GM12878 (cell line): ENCODE measurements at regions not wholly inside any gene's neighbourhood (a gene's known extent, or its start where the extent isn't known, plus 50 kb on each side); places are given as distances from the start of the nearest gene placed in this dataset.

ENCODE experiments used
- ATAC-seq: fragments of 200-7000 bp; cut with Tn5 transposase; 3 replicates; pipeline ENCODE4 v1.9.1; 2020; ENCODE audit warnings: mild to moderate bottlenecking, moderate library complexity
- BruUV-seq: library from RNA; stranded (reverse); fragments of 400-500 nt; replicated peaks from 2 replicates; lab custom pipeline; 2021; lab: Mats Ljungman, UMichigan
- CTCF ChIA-PET: fragments of 300-600 bp; sonication (Branson Sonifier 250); formaldehyde crosslinking; extraction: SDS; loops from one replicate; lab custom pipeline; 2021; ENCODE audit warnings: inconsistent platforms; lab: Yijun Ruan, JAX
- POLR2A ChIA-PET: fragments of 350-600 bp; formaldehyde crosslinking; extraction: SDS; loops from one replicate; lab custom pipeline; 2021; ENCODE audit warnings: inconsistent platforms; lab: Charles Lee
- RAD21 ChIA-PET: fragments of 300-600 bp; sonication (Branson Sonifier 250); formaldehyde crosslinking; loops from one replicate; lab custom pipeline; 2023; ENCODE audit warnings: antibody characterized with exemption; ENCODE audit not compliant: unreplicated experiment; lab: Charles Lee
- SMC1A ChIA-PET: fragments of 300-600 bp; sonication (Branson Sonifier 250); formaldehyde crosslinking; loops from one replicate; lab custom pipeline; 2023; ENCODE audit not compliant: unreplicated experiment, uncharacterized antibody; lab: Charles Lee
- DNase-seq: peaks from one replicate; pipeline ENCODE4 v3.0.0-alpha.2; 2011; ENCODE audit warnings: low read depth, low spot score
- FAIRE-seq: peaks from 3 replicates; lab custom pipeline; 2011; peaks lifted over from hg19 to GRCh38; lab: Jason Lieb, UNC
- H2AFZ ChIP-seq: 2 replicates; pipeline ENCODE4 v1.6.0; 2011; ENCODE audit warnings: low read depth, low read length, control low read depth; ENCODE audit not compliant: control insufficient read depth
- H3K27ac ChIP-seq: 2 replicates; pipeline ENCODE4 v1.5.1; 2011; ENCODE audit warnings: control low read depth; ENCODE audit not compliant: control insufficient read depth, insufficient read depth
- H3K27me3 ChIP-seq, 2 experiments: replicated peaks in 1 of 2; 2 replicates each; pipeline versions ENCODE4 v1.6.0 to v1.6.1; 2011; ENCODE audit warnings: low read length in 1 of 2; ENCODE audit not compliant: control insufficient read depth in 2 of 2, insufficient read depth in 2 of 2
- H3K36me3 ChIP-seq, 2 experiments: 2 replicates each; pipeline ENCODE4 v1.5.1; 2011; ENCODE audit warnings: low read length in 1 of 2; ENCODE audit not compliant: control insufficient read depth in 2 of 2, insufficient read depth in 2 of 2
- H3K4me1 ChIP-seq: 2 replicates; pipeline ENCODE4 v1.6.1; 2011; ENCODE audit warnings: mild to moderate bottlenecking, low read length, moderate library complexity, mixed read lengths; ENCODE audit not compliant: control insufficient read depth, insufficient read depth
- H3K4me2 ChIP-seq: 2 replicates; pipeline ENCODE4 v1.6.0; 2011; ENCODE audit warnings: control low read depth; ENCODE audit not compliant: control insufficient read depth, insufficient read depth
- H3K4me3 ChIP-seq: fragments of 200-600 bp; sonication (generic); 2 replicates; pipeline ENCODE4 v1.5.1; 2016
- H3K79me2 ChIP-seq: 2 replicates; pipeline ENCODE4 v1.6.0; 2011; ENCODE audit warnings: low read length; ENCODE audit not compliant: control insufficient read depth, insufficient read depth
- H3K9ac ChIP-seq: 2 replicates; pipeline ENCODE4 v1.8.0; 2011; ENCODE audit warnings: low read length, control low read depth, mixed read lengths; ENCODE audit not compliant: control insufficient read depth, insufficient read depth
- H3K9me3 ChIP-seq: replicated peaks from 3 replicates; pipeline ENCODE4 v1.5.1; 2011; ENCODE audit warnings: mild to moderate bottlenecking, low read length; ENCODE audit not compliant: control insufficient read depth, insufficient read depth
- H4K20me1 ChIP-seq: 2 replicates; pipeline ENCODE4 v1.6.0; 2011; ENCODE audit not compliant: control insufficient read depth, insufficient read depth
- ASH2L ChIP-seq: fragments of 300-600, 200-600 bp; sonication (generic); IDR thresholded peaks from 2 replicates; pipeline ENCODE4 v1.6.1; 2017; ENCODE audit warnings: low read depth, mild to moderate bottlenecking, borderline replicate concordance
- ATF3 ChIP-seq: IDR thresholded peaks from 2 replicates; pipeline ENCODE4 v1.6.1; 2011; ENCODE audit warnings: low read depth, mild to moderate bottlenecking, low read length, moderate library complexity, borderline replicate concordance; ENCODE audit errors: extremely low read depth
- ATF7 ChIP-seq: fragments of 450-650 bp; IDR thresholded peaks from 2 replicates; pipeline ENCODE4 v1.6.1; 2016; ENCODE audit warnings: low read depth, mild to moderate bottlenecking
- BCLAF1 ChIP-seq: fragments of 450-650 bp; IDR thresholded peaks from 2 replicates; pipeline ENCODE4 v1.6.1; 2017; ENCODE audit warnings: antibody characterized with exemption, mild to moderate bottlenecking, moderate library complexity
- EP300 ChIP-seq, 2 experiments: fragments of 150-350 bp in 1 of 2; IDR thresholded peaks; 2 replicates each; pipeline ENCODE4 v1.6.1; 2011 to 2012; ENCODE audit warnings: low read depth in 2 of 2, low read length in 2 of 2, borderline replicate concordance in 1 of 2, improper control_type of control experiment in 1 of 2, inconsistent platforms in 1 of 2; ENCODE audit not compliant: control insufficient read depth in 1 of 2
- ETV6 ChIP-seq, 2 experiments: fragments of 450-650 bp in 1 of 2; IDR thresholded peaks in 1 of 2; conservative IDR thresholded peaks in 1 of 2; 2 replicates each; pipeline ENCODE4 v1.6.1; 2014; ENCODE audit warnings: antibody characterized with exemption in 1 of 2, borderline replicate concordance in 1 of 2, low read depth in 1 of 2, mild to moderate bottlenecking in 1 of 2, moderate library complexity in 1 of 2
- FOXM1 ChIP-seq: IDR thresholded peaks from 2 replicates; pipeline ENCODE4 v1.6.1; 2012; ENCODE audit warnings: low read depth, mild to moderate bottlenecking, inconsistent platforms, low read length, moderate library complexity
- GATAD2B ChIP-seq: fragments of 450-650 bp; conservative IDR thresholded peaks from 2 replicates; pipeline ENCODE4 v1.6.1; 2017; ENCODE audit warnings: low read depth, mild to moderate bottlenecking, moderate library complexity
- IRF5 ChIP-seq: fragments of 450-650 bp; IDR thresholded peaks from 2 replicates; pipeline ENCODE4 v1.6.1; 2017; ENCODE audit warnings: borderline replicate concordance
- LARP7 ChIP-seq: fragments of 450-650 bp; IDR thresholded peaks from 2 replicates; pipeline ENCODE4 v1.6.1; 2017; ENCODE audit warnings: mild to moderate bottlenecking
- POU2F2 ChIP-seq: IDR thresholded peaks from 3 replicates; pipeline ENCODE4 v1.6.1; 2011; ENCODE audit warnings: low read depth, mild to moderate bottlenecking, low read length, borderline replicate concordance
- RAD51 ChIP-seq: fragments of 450-650 bp; IDR thresholded peaks from 2 replicates; pipeline ENCODE4 v1.6.1; 2016; ENCODE audit warnings: moderate library complexity, mild to moderate bottlenecking, inconsistent platforms
- RELA ChIP-seq: fragments of 450-650 bp; IDR thresholded peaks from 2 replicates; pipeline ENCODE4 v1.8.0; 2014; ENCODE audit warnings: borderline replicate concordance; ENCODE audit not compliant: partially characterized antibody
- SIX5 ChIP-seq: IDR thresholded peaks from 2 replicates; pipeline ENCODE4 v1.6.1; 2011; ENCODE audit warnings: mild to moderate bottlenecking, low read depth, low read length, moderate library complexity; ENCODE audit not compliant: severe bottlenecking
- SMAD5 ChIP-seq: IDR thresholded peaks from 2 replicates; pipeline ENCODE4 v1.6.1; 2016; ENCODE audit warnings: antibody characterized with exemption, low read depth
- SUPT20H ChIP-seq: IDR thresholded peaks from 2 replicates; pipeline ENCODE4 v1.6.1; 2011; ENCODE audit warnings: low read depth, mild to moderate bottlenecking, low read length, moderate library complexity, borderline replicate concordance; ENCODE audit not compliant: control insufficient read depth
- WGBS: methylation state at CpG from one replicate; pipeline ENCODE4 v1.1.6; 2016; ENCODE audit warnings: low lambda C conversion rate; ENCODE audit not compliant: insufficient replicate concordance, insufficient coverage; ENCODE audit errors: missing lambda C conversion rate; 5-methylcytosine and 5-hydroxymethylcytosine counted together
- in situ Hi-C: fragments of 300-500 bp; cut with MboI; formaldehyde crosslinking; loops from 9 replicates; pipeline ENCODE4 v1.14.3; 2018; ENCODE audit warnings: mixed read lengths
- intact Hi-C: fragments of 100-400 bp; cut with micrococcal nuclease; formaldehyde crosslinking; loops from one replicate; pipeline ENCODE4 v1.14.2; 2022; ENCODE audit not compliant: unreplicated experiment

GRCh38 chr4:33072298-33073089, 2352.3 kb downstream of the PCDH7 start:
- POLR2A ChIA-PET: no interaction called here
- intact Hi-C loops: no loop called here
- TF ChIP-seq RAD51 (no peak), POU2F2 (no peak), RELA (no peak), ETV6 (conservative IDR thresholded peaks at IDR 0.05 in 1 of 2, IDR thresholded peaks at IDR 0.05 in 1 of 2; ENCODE audit: borderline replicate concordance in 1 of 2, low read depth in 1 of 2) (no peak), LARP7 (no peak), GATAD2B (no peak), ATF7 (no peak), SUPT20H (no peak), IRF5 (no peak), EP300 (IDR thresholded peaks at IDR 0.05; ENCODE audit: borderline replicate concordance in 1 of 2, control insufficient read depth in 1 of 2, low read depth in 2 of 2, low read length in 2 of 2) (no peak), SIX5 (no peak), ASH2L (no peak), BCLAF1 (no peak), ATF3 (no peak), FOXM1 (no peak), SMAD5 (no peak)
- SMC1A ChIA-PET: no interaction called here
- Histone ChIP-seq H3K27ac (no peak overlapping the region), H3K4me1 (no peaks in the 10 kb centered on the region), H3K4me3 (no peak overlapping the region), H3K79me2 (no peaks in the 10 kb centered on the region), H3K27me3 (no peaks in the 10 kb centered on the region), H3K9me3 (no peaks in the 10 kb centered on the region; the same call in 2 of the 3 replicates), H3K4me2 (no peak overlapping the region), H3K9ac (no peak overlapping the region), H2AFZ (no peak overlapping the region), H3K36me3 (no peaks in the 10 kb centered on the region), H4K20me1 (no peaks in the 10 kb centered on the region)
- FAIRE-seq (no peak), DNase-seq (no peak), ATAC-seq (no peak)
- in situ Hi-C loops: no loop called here
- WGBS: 30% methylated on average over 5 of the region's 5 CpGs
- BruUV-seq: no TSS peak
- CTCF ChIA-PET: no interaction called here
- RAD21 ChIA-PET: no interaction called here
